HepG2 (cell line): ENCODE measurements at regions not wholly inside any gene's neighbourhood (a gene's known extent, or its start where the extent isn't known, plus 50 kb on each side); places are given as distances from the start of the nearest gene placed in this dataset.

Experiments
- ATAC-seq: fragments of 200-7000 bp; cut with Tn5 transposase; 3 replicates; pipeline ENCODE4 v1.9.1; 2020; ENCODE audit warnings: mild to moderate bottlenecking, moderate library complexity
- BruUV-seq: library from RNA; stranded (reverse); fragments of 400-500 nt; replicated peaks from 2 replicates; lab custom pipeline; 2021; lab: Mats Ljungman, UMichigan
- CTCF ChIA-PET: fragments of 300-600 bp; formaldehyde crosslinking; extraction: SDS; loops from one replicate; lab custom pipeline; 2021; ENCODE audit warnings: low total read pairs, inconsistent platforms, low intra/inter-chr PET ratio; lab: Yijun Ruan, JAX
- POLR2A ChIA-PET: fragments of 350-600 bp; sonication (Branson Sonifier 250); formaldehyde crosslinking; loops from one replicate; lab custom pipeline; 2020; ENCODE audit warnings: antibody characterized with exemption, inconsistent platforms; lab: Yijun Ruan, JAX
- DNase-seq: peaks from one replicate; pipeline ENCODE4 v3.0.0-alpha.2; 2015; ENCODE audit warnings: low spot score
- FAIRE-seq: peaks from 3 replicates; lab custom pipeline; 2011; peaks lifted over from hg19 to GRCh38; lab: Jason Lieb, UNC
- H2AFZ ChIP-seq: one replicate; pipeline ENCODE4 v1.6.1; 2011; ENCODE audit warnings: low read length, inconsistent platforms
- H3K27ac ChIP-seq: fragments of 300-600 bp; 3 replicates; pipeline ENCODE4 v1.8.0; 2011; ENCODE audit warnings: mixed run types, mild to moderate bottlenecking, mixed read lengths, low read length, inconsistent platforms; ENCODE audit not compliant: insufficient read depth; ENCODE audit errors: extremely low read length
- H3K27me3 ChIP-seq, 2 experiments: fragments of 200-600 bp in 1 of 2; 2 replicates in 1 of 2; 3 replicates in 1 of 2; pipeline versions ENCODE4 v1.6.0 to v1.8.0; 2011; ENCODE audit warnings: low read length in 2 of 2, mild to moderate bottlenecking in 2 of 2, moderate library complexity in 2 of 2, inconsistent platforms in 1 of 2; ENCODE audit not compliant: insufficient read depth in 2 of 2, control insufficient read depth in 1 of 2
- H3K36me3 ChIP-seq, 2 experiments: fragments of 200-600 bp in 1 of 2; replicated peaks in 1 of 2; 2 replicates in 1 of 2; 3 replicates in 1 of 2; pipeline versions ENCODE4 v1.5.1 to v1.8.0; 2011; ENCODE audit warnings: low read length in 2 of 2, inconsistent platforms in 1 of 2; ENCODE audit not compliant: insufficient read depth in 2 of 2, control insufficient read depth in 1 of 2
- H3K4me1 ChIP-seq: 2 replicates; pipeline ENCODE4 v1.5.1; 2012; ENCODE audit warnings: low read length, inconsistent platforms; ENCODE audit not compliant: insufficient read depth
- H3K4me2 ChIP-seq: 2 replicates; pipeline ENCODE4 v1.6.0; 2011; ENCODE audit warnings: low read depth, low read length, inconsistent platforms
- H3K4me3 ChIP-seq, 3 experiments: fragments of 200-600 bp in 1 of 3; sonication (generic), shearing (Covaris generic) in 1 of 3; replicated peaks in 1 of 3; 2 replicates each; pipeline ENCODE4 v1.5.1; 2011 to 2016; ENCODE audit warnings: low read length in 3 of 3, inconsistent platforms in 2 of 3, low read depth in 2 of 3, mild to moderate bottlenecking in 2 of 3, control low read depth in 1 of 3, mixed read lengths in 1 of 3; ENCODE audit not compliant: insufficient read depth in 1 of 3
- H3K79me2 ChIP-seq: one replicate; pipeline ENCODE4 v1.6.1; 2011; ENCODE audit warnings: low read length, inconsistent platforms; ENCODE audit not compliant: insufficient read depth
- H3K9ac ChIP-seq: 2 replicates; pipeline ENCODE4 v1.6.0; 2011; ENCODE audit warnings: mild to moderate bottlenecking, low read depth, low read length, inconsistent platforms; ENCODE audit not compliant: insufficient read depth
- H3K9me3 ChIP-seq: 2 replicates; pipeline ENCODE4 v1.5.1; 2012; ENCODE audit warnings: mild to moderate bottlenecking, low read length
- H4K20me1 ChIP-seq: 2 replicates; pipeline ENCODE4 v1.6.0; 2011; ENCODE audit warnings: inconsistent platforms, mild to moderate bottlenecking, low read length, moderate library complexity; ENCODE audit not compliant: insufficient read depth
- DNMT3B ChIP-seq: conservative IDR thresholded peaks from 2 replicates; pipeline ENCODE4 v1.6.1; 2016; ENCODE audit warnings: missing biosample characterization, control low read depth
- MBNL3 ChIP-seq: fragments of 250-450 bp; sonication (Bioruptor Pico); conservative IDR thresholded peaks from 2 replicates; pipeline ENCODE4 v1.8.0; 2022; ENCODE audit warnings: mild to moderate bottlenecking, inconsistent platforms
- MYNN ChIP-seq: sonication (generic); formaldehyde crosslinking; IDR thresholded peaks from 2 replicates; pipeline ENCODE4 v1.4.0; 2020; ENCODE audit warnings: mild to moderate bottlenecking, low read depth, missing genetic modification reagents
- NBN ChIP-seq: fragments of 450-650 bp; conservative IDR thresholded peaks from 2 replicates; pipeline ENCODE4 v1.6.1; 2017
- NCOA5 ChIP-seq: sonication (generic); formaldehyde crosslinking; IDR thresholded peaks from 2 replicates; pipeline ENCODE4 v1.4.0; 2020; ENCODE audit warnings: missing genetic modification reagents
- PBX3 ChIP-seq: sonication (generic); formaldehyde crosslinking; IDR thresholded peaks from 2 replicates; pipeline ENCODE4 v1.8.1; 2023; ENCODE audit warnings: missing genetic modification reagents, inconsistent platforms, borderline replicate concordance
- RXRB ChIP-seq: IDR thresholded peaks from 2 replicates; pipeline ENCODE4 v1.6.1; 2016; ENCODE audit warnings: borderline replicate concordance, missing genetic modification reagents, missing compliant biosample characterization
- TBL1XR1 ChIP-seq: fragments of 150-350 bp; IDR thresholded peaks from 2 replicates; pipeline ENCODE4 v1.6.1; 2014; ENCODE audit warnings: borderline replicate concordance, low read length; ENCODE audit not compliant: partially characterized antibody
- TBX3 ChIP-seq: fragments of 450-650 bp; IDR thresholded peaks from 2 replicates; pipeline ENCODE4 v1.6.1; 2017; ENCODE audit warnings: antibody characterized with exemption, mild to moderate bottlenecking, inconsistent platforms, borderline replicate concordance
- TGIF2 ChIP-seq: IDR thresholded peaks from 2 replicates; pipeline ENCODE4 v1.6.1; 2016; ENCODE audit warnings: control low read depth, missing compliant biosample characterization
- TSC22D2 ChIP-seq: sonication (generic); formaldehyde crosslinking; IDR thresholded peaks from 2 replicates; pipeline ENCODE4 v1.5.1; 2020; ENCODE audit warnings: missing genetic modification reagents, mild to moderate bottlenecking, borderline replicate concordance
- ZIK1 ChIP-seq: sonication (generic); formaldehyde crosslinking; IDR thresholded peaks from 2 replicates; pipeline ENCODE4 v1.5.0; 2020; ENCODE audit warnings: mild to moderate bottlenecking, low read depth, missing genetic modification reagents, borderline replicate concordance
- ZNF101 ChIP-seq: sonication (generic); formaldehyde crosslinking; IDR thresholded peaks from 2 replicates; pipeline ENCODE4 v1.4.0; 2020; ENCODE audit warnings: mild to moderate bottlenecking, low read depth, missing genetic modification reagents, borderline replicate concordance
- ZNF335 ChIP-seq: sonication (generic); formaldehyde crosslinking; IDR thresholded peaks from 2 replicates; pipeline ENCODE4 v1.4.0; 2020; ENCODE audit warnings: missing genetic modification reagents
- ZNF549 ChIP-seq: sonication (generic); formaldehyde crosslinking; IDR thresholded peaks from 2 replicates; pipeline ENCODE4 v1.5.0; 2020; ENCODE audit warnings: missing genetic modification reagents
- ZNF607 ChIP-seq: sonication (generic); formaldehyde crosslinking; IDR thresholded peaks from 2 replicates; pipeline ENCODE4 v1.5.1; 2020; ENCODE audit warnings: missing genetic modification reagents, mild to moderate bottlenecking, borderline replicate concordance
- ZNF644 ChIP-seq: IDR thresholded peaks from 2 replicates; pipeline ENCODE4 v1.6.1; 2016; ENCODE audit warnings: low read depth
- ZNF780A ChIP-seq: sonication (generic); formaldehyde crosslinking; IDR thresholded peaks from 2 replicates; pipeline ENCODE4 v1.8.0; 2022; ENCODE audit warnings: mild to moderate bottlenecking, missing genetic modification reagents, moderate library complexity
- ZNF841 ChIP-seq: sonication (generic); formaldehyde crosslinking; IDR thresholded peaks from 2 replicates; pipeline ENCODE4 v1.8.1; 2023; ENCODE audit warnings: missing genetic modification reagents, borderline replicate concordance
- WGBS: methylation state at CpG from one replicate; pipeline ENCODE4 v1.1.6; 2017; ENCODE audit warnings: low lambda C conversion rate; 5-methylcytosine and 5-hydroxymethylcytosine counted together
- in situ Hi-C: cut with HindIII; loops from 2 replicates; pipeline ENCODE4 v1.10.0; 2017; ENCODE audit warnings: low pct_unique_long_range_greater_than_20kb; ENCODE audit not compliant: extremely low pct_ligation_motif_present
- intact Hi-C: fragments of 100-400 bp; cut with micrococcal nuclease; formaldehyde crosslinking; loops from one replicate; pipeline ENCODE4 v1.10.0; 2022; ENCODE audit not compliant: unreplicated experiment

DNA sequence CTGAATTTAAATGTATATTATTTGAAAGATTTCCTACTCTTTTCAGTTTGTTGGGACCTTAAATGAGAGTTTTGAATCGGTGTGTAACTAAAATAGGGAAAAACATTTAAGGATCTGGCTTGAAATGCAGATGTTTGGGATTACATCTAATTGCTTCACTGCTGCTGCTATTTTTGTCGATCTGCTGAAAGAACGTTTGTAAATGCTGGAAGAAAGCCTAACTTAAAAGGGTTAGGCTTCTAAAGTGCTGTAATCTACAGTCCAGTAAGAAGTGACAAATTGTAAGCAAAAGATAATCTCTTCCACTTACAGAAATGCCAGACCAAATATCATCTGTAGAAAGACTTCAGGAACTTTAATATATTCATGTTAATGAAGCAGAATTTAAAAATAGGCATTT is 691.6 kb downstream of the ZNF385D start:
- DNase-seq = no peak
- POLR2A ChIA-PET = no interaction called here
- no TSS peak for BruUV-seq
- Histone ChIP-seq H3K9ac (no peak overlapping the region), H3K27me3 (no peaks in the 10 kb centered on the region), H3K79me2 (no peaks in the 10 kb centered on the region), H4K20me1 (no peaks in the 10 kb centered on the region), H2AFZ (no peak overlapping the region), H3K9me3 (peaks cover 79% of the 10 kb centered on the region), H3K27ac (no peak overlapping the region), H3K36me3 (no peaks in the 10 kb centered on the region), H3K4me1 (no peaks in the 10 kb centered on the region), H3K4me2 (no peak overlapping the region), H3K4me3 (no peak overlapping the region)
- in situ Hi-C loops = no loop called here
- CTCF ChIA-PET = no interaction called here
- intact Hi-C loops = no loop called here
- whole genome bisulfite sequencing = 1% methylated on average over 3 of the region's 3 CpGs
- ATAC-seq = no peak
- FAIRE-seq = no peak
- TF ChIP-seq ZNF780A (CRISPR knock-in tag) (no peak), TBL1XR1 (no peak), MBNL3 (CRISPR knock-in tag) (no peak), ZNF101 (CRISPR knock-in tag) (no peak), TBX3 (no peak)

- H3K79me2 ChIP-seq = no peaks in the 10 kb centered on the region
- DNase-seq (no peak), FAIRE-seq (no peak), ATAC-seq (no peak)
- peaks cover 87% of the 10 kb centered on the region for H3K9me3 ChIP-seq
- H2AFZ ChIP-seq = no peak overlapping the region
- no peak overlapping the region for H3K4me3 ChIP-seq
- BruUV-seq = no TSS peak
- no peaks in the 10 kb centered on the region for H3K4me1 ChIP-seq
- ChIA-PET POLR2A (no interaction called here), CTCF (no interaction called here)
- WGBS = 0% methylated on average over 1 of the region's 1 CpG
- H3K36me3 ChIP-seq = no peaks in the 10 kb centered on the region
- no peak overlapping the region for H3K27ac ChIP-seq
- no peak overlapping the region for H3K9ac ChIP-seq
- intact Hi-C loops (no loop called here), in situ Hi-C loops (no loop called here)
- no peak overlapping the region for H3K4me2 ChIP-seq
- H3K27me3 ChIP-seq = no peaks in the 10 kb centered on the region
- no peaks in the 10 kb centered on the region for H4K20me1 ChIP-seq
- TF ChIP-seq PBX3 (CRISPR knock-in tag) = no peak
- TF ChIP-seq TSC22D2 (CRISPR knock-in tag) = no peak
- no peak for TF ChIP-seq ZNF549
- no peak for TF ChIP-seq RXRB (CRISPR knock-in tag)
- no peak for TF ChIP-seq ZIK1 (CRISPR knock-in tag)
- no peak for TF ChIP-seq NBN
- no peak for TF ChIP-seq MYNN (CRISPR knock-in tag)
- no peak for TF ChIP-seq ZNF644 (CRISPR knock-in tag)
- TF ChIP-seq ZNF607 (CRISPR knock-in tag) = no peak
- no peak for TF ChIP-seq NCOA5 (CRISPR knock-in tag)
- no peak for TF ChIP-seq DNMT3B (CRISPR knock-in tag)
- no peak for TF ChIP-seq ZNF841 (CRISPR knock-in tag)
- TF ChIP-seq TGIF2 = no peak
- TF ChIP-seq ZNF335 (CRISPR knock-in tag) = no peak
These were observed 694.7 kb downstream of the ZNF385D start for GRCh38 chr3:21056293-21056692.
